ENCODE measurements at regions not wholly inside any gene's neighbourhood (a gene's known extent, or its start where the extent isn't known, plus 50 kb on each side); places are given as distances from the start of the nearest gene placed in this dataset.

GRCh38 chr4:57496697-57497471, 386.7 kb upstream of the IGFBP7 start:
- no peak for TF ChIP-seq CTCF (conservative IDR thresholded peaks at IDR 0.05; ENCODE audit: low read depth, low read length)
- TF ChIP-seq EZH2 (IDR thresholded peaks at IDR 0.05; ENCODE audit: low read length, unreplicated experiment) = no peak

Measured in PC-3 (cell line).